GM12873 (cell line): ENCODE measurements at regions not wholly inside any gene's neighbourhood (a gene's known extent, or its start where the extent isn't known, plus 50 kb on each side); places are given as distances from the start of the nearest gene placed in this dataset.

Experiments used
- CTCF ChIP-seq: IDR thresholded peaks from 2 replicates; pipeline ENCODE4 v1.5.1; 2012; ENCODE audit warnings: low read depth, mild to moderate bottlenecking, moderate library complexity, low read length, control low read depth; ENCODE audit not compliant: insufficient read depth; ENCODE audit errors: missing control alignments

DNA sequence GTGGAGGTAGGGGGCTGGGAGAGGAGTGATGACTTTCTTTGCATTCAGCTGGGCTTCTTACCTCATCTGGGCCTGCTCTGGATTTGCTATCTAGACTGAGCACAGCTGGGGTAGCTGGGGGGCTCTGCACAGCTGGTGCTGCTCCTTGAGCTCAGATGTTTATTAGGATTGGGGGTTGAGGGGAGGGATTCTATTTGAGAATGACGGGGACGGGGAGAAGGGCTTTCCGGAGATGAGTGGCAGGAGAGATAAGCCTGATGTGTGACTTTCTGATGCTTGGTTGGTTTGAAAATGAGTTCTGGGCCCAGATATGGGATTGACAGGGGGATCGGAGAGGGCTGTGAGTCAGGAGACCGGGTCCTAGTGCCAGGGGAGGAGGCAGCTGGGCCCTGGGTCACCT is 146.1 kb upstream of the CSF3R start:
- no peak for TF ChIP-seq CTCF

- TF ChIP-seq CTCF: no peak
These were observed 143.7 kb upstream of the CSF3R start for GRCh38 chr1:36626435-36626834.

- no peak for TF ChIP-seq CTCF
These were observed 143.2 kb upstream of the CSF3R start for GRCh38 chr1:36625935-36626310.

GRCh38 chr1:36625253-36625934 is 142.7 kb upstream of the CSF3R start:
- no peak for TF ChIP-seq CTCF

DNA sequence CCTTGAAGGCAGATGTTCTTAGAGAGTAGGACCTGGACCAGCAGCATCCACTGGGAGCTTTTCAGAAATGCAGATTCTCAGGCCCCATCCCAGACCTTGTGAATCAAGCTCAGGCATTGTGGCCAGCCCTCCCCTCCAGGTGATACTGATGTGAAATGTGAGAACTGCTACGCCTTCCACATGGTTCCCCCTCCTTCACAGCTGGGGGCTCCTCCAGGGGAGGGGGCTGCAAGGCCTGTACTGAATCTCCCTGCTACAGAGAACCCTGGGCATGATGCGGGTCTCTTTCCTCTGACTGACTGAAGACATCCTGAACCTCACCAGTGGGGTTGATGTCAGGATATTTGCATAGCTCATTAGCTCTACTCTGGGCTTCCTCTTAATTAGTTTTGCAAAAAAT is 141.8 kb upstream of the CSF3R start:
- TF ChIP-seq CTCF: no peak

GRCh38 chr1:36622741-36623648 is 140.3 kb upstream of the CSF3R start:
- TF ChIP-seq CTCF: no peak

- TF ChIP-seq CTCF: no peak
These were observed 138.8 kb upstream of the CSF3R start for GRCh38 chr1:36621531-36621930.
